ENCODE measurements at regions not wholly inside any gene's neighbourhood (a gene's known extent, or its start where the extent isn't known, plus 50 kb on each side); places are given as distances from the start of the nearest gene placed in this dataset.
A peak's percentile ranks its signal among the peaks of the same experiment; 100 is the strongest.

DNA sequence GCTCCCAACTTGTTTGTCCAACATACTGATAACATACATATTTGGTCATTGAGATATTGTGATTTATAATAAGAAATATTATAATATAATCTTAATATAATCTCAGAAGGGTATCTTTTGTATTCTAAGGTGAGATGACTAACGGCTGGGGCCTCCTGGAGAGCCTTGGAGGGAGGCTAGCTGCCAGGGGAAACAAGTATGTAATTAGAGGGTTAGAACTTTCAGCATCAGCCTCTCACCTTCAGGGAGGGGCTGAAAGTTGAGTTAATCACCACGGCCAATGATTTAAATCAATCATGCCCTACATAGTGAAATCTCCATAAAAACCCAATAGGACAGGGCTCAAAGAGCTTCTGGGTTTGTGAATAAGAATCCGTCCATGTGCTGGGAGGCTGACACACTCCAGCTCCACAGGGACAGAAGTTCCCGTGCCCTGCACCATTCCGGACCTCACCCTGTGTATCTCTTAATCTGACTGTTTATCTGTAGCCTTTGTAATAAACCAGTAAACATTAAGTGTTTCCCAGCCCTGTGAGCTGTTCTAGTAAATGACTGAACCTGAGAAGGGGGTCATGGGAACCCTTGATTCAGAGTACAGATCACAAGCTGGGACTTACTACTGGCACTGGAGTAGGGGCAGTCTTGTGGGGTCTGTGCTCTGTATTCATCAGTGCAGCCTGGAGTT, 86.3 kb upstream of the STEAP1B start:
- no peak for DNase-seq

DNA sequence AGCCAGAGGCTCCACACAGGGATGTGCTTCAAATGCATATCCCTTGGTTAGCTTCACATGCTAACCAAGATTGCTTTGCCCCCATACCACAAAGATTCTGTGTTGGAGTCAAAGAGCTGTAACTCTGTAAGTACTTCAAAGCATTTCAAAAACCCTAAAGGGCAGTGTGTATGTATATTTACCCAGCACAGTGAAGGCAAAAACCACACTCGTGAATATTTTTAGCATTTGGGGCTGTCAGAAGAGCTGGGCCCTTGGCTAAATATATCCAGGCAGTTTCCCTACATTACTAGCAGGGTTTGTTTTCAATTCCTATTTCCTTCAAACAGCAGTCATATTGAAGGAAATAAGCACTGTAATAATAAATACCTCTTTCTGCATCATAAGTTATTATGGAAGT, 84.2 kb upstream of the STEAP1B start:
- no peak for DNase-seq

DNA sequence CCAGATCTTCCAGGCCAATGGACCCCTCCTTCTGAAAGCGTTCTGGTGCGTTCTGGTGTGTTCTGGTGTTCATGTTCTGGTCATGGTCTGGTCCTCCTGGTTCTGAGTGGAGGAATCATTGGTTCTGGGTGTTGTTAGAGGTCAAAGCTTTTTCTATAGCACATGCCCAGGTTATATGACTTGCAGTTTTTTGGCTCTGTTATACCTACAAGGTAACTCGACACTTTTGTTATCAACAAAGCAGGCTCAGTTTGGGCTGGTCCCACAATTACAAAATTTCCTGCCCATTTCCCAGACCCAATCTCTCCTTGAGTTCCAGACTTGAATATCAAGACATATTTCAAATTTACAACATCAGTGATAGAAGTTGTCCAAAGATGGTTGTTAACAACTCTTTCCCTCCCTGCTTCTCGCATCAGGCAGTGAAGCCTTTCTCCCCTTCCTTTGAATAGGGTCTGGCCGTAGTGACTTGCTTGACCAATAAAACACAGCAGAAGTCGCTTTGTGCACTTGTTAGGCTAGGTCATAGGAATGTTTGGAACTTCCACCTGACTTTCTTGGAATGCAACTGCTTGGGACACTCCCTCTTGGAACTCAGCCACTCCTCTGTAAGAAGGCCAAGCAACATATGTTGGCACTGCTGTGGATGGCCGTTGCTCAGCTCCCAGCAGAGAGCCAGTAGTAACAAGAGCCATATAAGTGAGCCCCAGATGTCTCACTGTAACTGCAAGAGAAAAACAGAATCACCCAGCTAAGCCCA, 83.1 kb upstream of the STEAP1B start:
- no peak for DNase-seq

DNA sequence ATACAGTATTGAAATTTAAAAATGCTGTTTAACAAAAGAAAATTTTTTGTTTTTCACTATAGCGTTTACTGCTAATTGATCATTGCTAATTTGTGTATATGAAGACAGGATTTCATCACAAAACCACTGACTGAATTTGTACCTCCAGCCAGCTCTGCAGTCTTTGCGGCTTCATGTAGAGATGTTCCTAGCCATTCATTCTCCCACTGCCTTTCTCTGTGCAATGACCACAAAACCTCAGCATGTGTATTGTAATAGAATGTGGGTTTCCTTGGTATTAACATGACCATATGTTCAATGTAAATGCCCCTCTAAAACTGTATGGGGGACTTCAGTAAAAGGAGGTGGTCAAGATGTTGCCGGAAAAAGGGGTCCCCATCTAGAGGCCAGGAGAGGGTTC, 81.1 kb upstream of the STEAP1B start:
- DNase-seq, result no peak

DNA sequence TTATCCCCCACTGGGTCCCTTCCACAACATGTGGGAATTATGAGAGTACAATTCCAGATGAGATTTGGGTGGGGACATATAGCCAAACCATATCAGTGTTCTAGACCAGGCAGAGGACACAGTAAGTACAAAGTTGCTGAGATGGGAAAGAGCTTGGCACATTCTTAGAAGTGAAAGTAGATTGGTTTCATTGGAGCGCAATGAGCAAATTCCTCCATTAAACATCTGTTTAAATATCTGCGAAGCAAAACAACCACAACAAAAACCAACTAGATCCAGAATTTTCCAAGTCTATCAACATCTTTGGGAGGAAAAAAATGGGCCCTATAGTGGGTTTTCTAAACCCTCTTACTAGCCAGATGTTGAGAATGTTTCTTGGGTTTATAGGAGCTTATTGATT, 80.0 kb upstream of the STEAP1B start:
- DNase-seq, result no peak

DNA sequence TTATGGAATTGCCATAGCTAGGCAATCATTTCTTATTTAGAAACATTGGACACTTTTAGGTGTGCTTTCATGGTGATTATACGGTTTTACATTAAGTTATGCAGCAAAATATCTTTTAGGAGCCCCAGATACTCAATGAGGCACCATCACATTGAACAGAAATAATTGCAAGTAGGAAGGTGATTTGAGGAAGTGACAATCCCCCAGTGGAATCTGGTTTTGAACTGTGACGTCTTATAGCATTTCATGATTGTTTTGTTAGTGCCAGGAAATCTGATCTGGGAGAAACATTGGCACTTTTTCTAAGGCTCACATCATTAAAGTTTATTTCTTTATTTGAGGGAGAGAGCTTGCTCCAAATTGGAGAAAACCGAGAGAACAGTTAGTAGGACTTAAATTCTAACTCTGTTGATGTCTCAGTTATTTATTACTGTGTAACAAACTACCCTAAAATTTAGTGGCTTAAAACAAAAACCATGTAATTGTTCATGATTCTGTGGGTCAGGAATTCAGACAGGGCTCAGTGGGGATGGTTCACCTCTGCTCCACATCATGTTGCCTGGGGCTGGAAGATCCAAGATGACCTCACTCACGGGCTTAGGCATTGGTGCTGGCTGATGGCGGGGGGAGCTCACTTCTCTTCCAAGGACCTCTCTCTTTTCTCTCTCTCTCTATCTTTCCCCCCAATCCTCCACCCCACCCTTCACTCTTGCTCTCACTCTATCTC, 78.2 kb upstream of the STEAP1B start:
- no peak for DNase-seq

DNA sequence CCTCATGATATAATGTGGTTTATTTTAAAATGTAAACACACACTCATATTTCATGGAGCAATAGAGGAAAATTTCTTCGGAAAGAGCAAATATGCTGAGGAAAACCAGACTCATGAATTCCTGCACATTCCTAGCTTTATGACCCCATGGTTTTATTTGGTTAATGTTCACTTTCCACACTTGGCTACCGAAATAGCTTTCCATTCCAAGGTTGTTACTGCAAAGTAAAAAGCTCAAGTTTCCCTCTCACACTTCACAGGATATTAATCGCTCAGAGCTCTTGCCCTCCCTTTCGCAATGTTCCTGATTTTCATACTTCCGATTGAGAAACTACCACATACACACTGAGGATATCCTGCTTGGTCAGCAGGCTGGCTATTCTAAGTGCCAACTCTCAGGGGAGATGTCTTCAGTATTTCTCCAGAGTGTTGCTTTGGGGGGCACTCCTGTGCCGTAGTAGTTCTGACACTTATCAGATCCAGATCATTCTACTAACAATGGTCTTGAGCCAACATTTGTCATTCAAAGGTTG, 77.5 kb upstream of the STEAP1B start:
- DNase-seq, result no peak

DNA sequence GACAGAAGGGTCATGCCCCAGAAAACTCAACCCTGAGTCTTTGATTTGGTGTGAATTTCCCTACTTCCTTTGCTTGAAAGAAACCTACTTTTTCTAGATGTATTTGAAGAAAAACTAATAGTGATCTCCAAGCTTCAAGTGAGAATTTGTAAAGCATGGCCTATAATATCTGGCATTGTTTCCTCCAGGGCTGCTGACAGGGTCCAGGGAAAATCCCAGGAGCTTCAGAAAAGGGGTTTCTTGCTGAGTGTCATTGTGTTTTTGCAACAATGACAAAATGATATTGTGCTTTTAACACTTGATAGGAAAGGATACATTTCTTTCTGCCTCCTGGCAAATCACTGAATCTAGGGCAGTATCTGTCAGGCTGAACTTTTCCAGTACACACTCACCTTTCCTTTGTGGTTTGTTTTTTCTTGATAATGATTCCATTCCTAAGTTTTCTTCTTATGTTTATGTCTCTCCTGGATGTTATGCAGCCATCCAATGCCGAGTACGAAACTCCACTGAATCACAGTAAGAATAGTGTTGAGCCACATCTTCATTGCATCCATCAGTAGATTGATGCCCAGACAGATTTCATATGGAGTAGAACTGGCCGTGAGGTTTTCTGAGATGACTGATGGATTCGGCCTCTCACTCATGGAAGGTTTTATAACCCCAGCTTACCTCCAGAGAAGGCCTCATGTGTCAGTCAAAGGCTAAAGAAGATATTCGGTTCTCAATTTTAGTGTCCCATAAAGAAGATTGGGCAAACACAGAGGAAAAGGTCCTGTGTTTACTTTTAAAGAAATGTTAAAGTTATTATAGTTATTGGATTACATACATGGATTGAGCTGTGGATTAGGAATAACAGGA, 76.9 kb upstream of the STEAP1B start:
- DNase-seq, result no peak

DNA sequence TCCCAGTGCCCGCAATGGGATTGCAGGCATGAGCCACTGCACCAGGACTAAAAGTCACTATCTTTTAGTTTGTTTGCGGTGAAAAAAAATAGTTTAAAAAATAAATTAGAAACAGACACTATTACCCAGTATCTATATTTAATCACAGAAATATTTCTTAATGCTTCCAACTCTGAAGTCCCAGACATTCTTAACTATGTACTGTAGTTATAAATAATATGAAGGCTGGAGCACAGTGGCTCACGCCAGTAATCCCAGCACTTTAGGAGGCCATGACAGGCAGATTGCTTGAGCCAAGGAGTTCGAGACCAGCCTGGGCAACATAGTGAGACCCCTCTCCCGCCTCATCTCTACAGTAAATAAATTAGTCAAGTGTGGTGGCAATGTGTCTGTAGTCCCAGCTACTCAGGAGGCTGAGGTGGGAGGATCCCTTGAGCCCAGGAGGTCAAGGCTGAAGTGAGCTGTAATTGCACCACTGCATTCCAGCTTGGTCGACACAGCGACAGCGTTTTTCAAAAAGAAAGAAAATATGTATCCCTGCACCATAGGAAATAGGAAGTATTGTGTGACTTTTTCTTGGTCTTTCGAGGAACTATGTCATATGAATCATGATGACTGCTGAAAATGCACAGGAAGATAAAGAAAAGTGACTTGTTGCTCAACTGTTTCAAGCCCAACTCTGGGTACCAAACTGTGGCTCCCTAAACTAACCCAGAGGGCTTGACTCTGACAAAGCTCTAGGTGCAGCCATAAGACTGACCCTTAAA, 74.9 kb upstream of the STEAP1B start:
- DNase-seq, result no peak

DNA sequence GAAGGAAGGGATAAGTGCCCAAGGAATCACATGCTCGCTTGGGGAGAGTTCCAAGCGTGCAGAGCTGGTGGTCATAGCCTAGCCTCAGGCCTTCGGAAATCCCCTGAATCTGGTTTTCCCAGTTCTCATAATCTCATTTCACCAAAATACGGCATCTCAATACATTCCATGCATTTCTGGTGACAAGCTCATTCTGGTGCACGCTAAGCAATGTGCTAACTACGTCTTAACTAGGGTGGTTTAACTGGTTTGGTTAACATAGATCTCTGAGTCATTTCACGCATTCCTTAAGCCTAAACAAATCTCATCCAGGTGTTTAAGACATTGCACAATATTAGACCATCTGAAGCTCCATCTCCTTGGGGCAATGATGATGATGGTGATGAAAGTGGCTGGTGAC, 72.9 kb upstream of the STEAP1B start:
- DNase-seq, result no peak

DNA sequence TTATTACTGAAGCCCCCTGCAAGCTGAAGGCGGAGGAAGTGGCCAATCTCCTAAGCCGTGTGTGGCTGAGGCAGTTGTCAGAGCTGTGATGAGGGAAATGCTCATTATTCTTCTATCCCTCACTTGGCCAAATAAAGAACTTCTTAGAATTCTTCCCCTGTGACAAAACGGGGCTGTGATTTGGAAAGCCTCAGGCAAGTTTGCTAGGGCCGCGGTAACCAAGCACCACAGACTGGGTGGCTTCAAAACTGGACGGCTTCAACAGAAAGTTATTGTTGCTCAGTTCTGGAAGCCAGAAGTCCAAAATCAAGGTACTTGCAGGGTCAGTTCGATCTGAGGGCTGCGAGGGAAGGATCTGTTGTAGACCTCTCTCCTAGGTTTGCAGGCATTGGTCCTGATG, 72.3 kb upstream of the STEAP1B start:
- DNase-seq, result no peak

DNA sequence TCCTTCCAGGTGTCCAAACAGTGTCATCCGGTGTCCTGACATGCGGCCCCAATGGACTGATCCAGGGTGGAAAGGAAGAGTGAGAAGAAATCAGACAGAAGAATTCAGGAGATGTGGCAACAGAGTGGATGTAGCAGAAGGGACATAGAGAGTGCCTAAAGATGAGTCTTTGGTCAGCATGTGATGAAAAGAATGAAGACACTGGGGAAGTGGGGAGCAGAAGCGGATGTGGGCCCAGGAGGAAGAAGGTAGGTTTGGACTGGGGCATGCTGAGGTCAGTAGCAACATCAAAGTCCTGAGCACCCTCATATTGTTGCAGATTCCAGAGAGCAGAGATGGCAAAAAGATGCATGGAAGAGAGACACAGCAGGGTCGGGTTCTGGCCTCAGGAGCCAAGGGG, 71.8 kb upstream of the STEAP1B start:
- no peak for DNase-seq

DNA sequence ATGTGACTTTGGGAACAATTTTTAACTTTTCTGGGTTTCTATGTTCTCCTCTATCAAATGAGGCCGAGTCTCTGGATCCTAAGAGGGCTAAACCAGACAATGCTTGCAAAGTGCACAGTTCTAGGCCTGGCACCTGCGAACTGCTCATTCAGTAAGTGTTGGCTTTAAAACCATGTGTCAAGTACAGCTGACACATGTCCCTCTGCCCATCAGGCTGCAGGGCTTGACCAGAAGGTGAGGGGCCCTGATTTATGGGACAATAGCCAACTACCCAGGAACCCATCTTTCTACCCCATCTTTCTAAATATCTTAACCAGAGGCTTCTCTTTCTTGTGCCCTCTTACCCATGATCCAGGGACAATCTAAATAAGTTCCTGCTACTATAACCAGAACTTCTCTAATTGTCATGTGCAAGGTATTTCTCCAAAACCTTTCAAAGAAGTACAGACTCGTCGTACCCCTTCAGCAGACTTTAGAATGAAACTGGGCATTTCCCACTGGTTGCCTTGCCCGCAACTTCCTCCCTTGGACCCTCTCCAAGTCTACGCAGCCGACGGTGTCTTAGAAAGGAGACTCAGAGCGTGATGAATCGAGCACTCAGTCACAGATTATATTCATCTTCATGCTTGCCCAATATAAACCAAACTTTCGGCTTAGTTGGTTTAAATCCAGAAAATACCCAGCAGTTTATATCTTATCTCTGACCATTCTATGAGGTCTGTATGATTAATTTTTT, 69.8 kb upstream of the STEAP1B start:
- no peak for DNase-seq

DNA sequence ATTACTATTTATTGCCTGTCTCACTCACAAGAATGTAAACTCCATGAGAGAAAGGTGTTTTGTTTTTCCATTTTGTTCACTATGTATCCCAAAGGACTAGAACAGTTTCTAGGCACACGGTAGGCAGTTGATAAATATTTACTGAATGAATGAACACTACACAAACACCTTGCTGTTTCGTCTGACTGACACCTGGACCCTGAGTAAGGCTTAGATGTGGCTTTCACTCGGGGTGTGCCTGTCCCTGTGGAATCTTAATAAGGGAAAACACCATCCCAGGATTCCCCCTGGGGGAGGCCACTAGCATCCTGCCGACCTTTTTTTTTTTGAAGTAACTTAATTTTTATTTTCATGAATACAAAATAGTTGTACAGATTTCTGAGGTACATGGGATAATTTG, 66.6 kb upstream of the STEAP1B start:
- no peak for DNase-seq

DNA sequence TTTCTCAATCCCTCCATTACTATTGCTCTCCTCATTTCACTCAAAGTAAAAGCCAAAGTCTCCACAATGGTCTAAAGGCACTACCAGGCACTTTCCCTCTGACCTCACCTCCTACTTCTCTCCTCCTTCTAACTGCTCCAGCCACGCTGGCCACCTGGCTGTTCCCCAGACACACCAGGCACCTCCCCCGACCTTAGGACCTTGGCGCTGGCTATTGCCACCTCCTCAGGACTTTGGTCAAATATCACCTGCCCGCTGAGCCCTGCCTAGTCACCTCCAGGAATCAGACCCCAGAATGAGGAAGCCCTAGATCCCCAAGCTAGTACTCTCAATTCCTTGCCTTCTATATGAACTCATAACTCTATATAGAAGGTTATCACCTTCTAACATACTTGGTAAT, 66.2 kb upstream of the STEAP1B start:
- no peak for DNase-seq

DNA sequence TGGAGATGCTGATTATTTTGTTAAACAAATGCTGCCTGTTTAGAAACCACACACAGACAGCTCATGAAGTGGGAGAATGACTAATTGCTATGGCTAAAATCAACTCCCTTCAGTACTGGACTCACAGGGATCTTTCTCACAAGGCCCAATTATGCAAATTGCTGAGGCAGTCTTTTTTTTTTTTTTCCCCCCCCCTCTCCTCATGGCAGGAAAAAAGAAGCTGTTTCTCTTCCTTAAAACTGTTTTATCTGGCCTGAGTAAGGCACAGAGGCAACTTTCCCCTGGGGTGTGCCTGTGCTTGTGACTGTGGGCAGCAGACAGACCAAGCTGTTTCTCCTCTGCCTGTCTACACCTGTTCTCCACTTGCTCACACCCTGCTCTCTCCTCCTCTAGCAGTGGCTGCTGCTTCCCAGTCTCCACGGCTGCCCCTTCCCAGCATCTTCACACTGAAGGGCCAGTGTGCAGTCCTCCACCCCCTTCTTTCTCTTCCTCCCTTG, 65.4 kb upstream of the STEAP1B start:
- DNase-seq, result no peak

DNA sequence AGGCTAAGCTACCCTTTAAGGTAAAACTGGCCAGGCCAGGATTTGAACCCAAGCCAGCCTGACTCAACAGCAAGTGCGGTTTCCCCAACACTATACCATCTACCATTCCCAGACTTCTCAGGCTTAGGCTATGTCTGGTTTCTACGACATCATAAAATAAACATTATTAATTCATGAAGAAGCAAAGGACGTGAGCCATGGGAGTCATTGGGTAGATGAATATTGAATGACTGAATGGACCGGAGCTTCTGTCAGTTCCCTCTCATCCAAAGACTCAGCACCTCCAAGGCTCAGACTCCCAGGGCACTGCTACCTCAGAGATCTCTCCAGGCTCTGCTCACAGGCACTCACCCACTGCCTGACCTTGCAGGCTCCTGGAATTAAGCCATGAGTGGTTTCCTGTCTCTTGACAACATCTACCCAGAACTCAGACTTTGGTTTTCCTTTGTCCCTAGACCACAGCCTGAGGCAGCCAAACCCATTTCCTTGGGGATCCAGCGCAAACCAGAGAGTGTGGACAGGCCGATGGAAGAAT, 64.6 kb upstream of the STEAP1B start:
- DNase-seq, result no peak

DNA sequence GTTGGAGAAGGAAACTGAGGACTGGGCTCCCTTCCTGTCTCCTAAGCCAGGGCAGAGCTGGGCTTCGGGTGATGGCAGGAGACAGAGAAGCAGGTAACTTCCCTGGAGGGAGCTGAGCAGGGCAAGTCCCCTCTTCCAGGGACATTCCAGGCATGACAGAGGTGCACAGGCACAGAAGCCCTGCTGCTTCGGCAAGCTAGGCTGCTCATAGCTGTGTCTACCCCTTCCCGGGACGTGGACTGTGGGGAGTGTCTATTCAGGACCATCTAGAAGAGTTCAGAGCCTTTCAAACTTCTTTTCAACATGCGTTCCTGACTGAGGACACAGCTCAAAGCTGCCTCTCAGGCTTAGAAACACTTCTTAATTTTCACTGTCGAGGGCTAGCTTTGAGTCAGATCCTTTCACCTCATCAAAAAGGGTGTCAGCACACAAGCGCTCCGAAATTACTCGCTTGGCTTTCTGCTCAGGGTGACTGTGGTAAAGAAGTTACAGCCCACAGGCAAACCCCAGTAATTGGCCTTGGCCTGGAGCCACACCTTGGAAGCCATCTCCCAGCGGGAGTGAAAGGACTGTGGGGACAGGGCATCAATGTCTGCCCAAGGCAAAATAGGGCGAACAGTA, 63.7 kb upstream of the STEAP1B start:
- peak; percentile 55 for DNase-seq

DNA sequence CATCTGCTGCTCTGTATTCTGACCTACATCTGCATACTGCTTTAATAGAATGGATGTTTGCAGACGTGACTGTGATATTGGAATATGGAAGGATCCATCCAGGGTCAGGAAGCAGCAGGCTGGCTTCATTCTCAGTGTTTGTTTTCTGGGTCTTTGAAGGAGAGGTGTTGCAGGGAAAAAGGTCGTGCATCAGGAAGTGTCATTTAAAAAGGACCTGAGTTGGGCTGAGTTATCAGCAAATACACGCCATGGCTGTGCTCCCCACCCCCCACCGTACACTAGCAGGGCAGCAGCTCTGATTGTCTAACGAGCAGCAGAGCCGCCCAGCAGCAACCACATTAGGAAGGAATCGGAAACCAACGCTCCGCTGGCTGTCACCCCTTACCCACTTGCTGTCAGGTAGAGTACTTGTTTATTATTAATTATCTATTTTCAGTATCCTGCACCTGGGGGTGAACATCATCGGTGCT, 63.1 kb upstream of the STEAP1B start:
- DNase-seq, result peak; percentile 46

DNA sequence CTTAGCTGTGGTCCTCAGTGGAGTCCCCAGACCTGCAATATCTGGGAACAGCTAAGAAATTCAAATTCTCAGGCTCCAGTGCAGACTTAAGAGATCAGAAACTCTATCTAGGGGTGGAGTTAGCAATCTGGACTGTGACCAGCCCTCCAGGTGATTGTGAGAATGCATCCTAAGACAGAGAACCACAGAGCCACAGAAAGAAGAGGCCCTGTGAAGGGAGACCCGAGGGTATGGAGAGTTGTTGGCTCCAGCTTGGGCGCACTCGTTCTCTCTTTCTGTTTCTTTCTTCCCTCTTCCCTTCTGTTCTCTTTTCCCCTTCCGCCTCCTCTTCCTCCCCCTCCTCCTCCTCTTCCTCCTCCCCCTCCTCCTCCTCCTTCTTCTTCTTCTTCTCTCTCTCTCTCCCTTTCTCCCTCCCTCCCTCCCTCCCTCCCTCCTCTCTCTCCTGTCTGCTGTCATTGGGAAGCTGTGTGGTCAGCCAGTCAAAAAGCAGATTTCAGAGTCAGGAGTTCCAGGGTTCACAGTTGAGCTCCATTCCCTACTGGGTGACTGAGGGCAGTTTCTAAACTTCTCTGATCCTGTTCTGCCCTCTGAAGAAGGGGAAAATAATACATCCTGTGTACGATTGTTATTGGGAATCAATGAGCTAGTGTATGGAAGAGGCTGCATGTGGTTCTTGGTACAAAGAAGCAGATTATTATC, 62.1 kb upstream of the STEAP1B start:
- DNase-seq, result no peak
